ENCODE measurements at regions not wholly inside any gene's neighbourhood (a gene's known extent, or its start where the extent isn't known, plus 50 kb on each side); places are given as distances from the start of the nearest gene placed in this dataset.
"Not testable (repeated sequence)": the region's sequence is repeated elsewhere in the genome, so short reads cannot be mapped to it uniquely, and the experiment has no call there.

- DNase-seq (ENCODE audit: low read depth): peak; percentile 89
- peak overlapping the region; percentile 80 for H3K4me3 ChIP-seq (ENCODE audit: low read depth, low read length)
- TF ChIP-seq, protein P1, sequence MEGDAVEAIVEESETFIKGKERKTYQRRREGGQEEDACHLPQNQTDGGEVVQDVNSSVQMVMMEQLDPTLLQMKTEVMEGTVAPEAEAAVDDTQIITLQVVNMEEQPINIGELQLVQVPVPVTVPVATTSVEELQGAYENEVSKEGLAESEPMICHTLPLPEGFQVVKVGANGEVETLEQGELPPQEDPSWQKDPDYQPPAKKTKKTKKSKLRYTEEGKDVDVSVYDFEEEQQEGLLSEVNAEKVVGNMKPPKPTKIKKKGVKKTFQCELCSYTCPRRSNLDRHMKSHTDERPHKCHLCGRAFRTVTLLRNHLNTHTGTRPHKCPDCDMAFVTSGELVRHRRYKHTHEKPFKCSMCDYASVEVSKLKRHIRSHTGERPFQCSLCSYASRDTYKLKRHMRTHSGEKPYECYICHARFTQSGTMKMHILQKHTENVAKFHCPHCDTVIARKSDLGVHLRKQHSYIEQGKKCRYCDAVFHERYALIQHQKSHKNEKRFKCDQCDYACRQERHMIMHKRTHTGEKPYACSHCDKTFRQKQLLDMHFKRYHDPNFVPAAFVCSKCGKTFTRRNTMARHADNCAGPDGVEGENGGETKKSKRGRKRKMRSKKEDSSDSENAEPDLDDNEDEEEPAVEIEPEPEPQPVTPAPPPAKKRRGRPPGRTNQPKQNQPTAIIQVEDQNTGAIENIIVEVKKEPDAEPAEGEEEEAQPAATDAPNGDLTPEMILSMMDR (conservative IDR thresholded peaks at IDR 0.05; ENCODE audit: low read depth, low read length): no peak
Observed at GRCh38 chrX:55160685-55161552, 59.2 kb upstream of the PAGE5 start.

- peak overlapping the region; percentile 80 for H3K4me3 ChIP-seq (ENCODE audit: low read depth, low read length)
- TF ChIP-seq, protein P1 (conservative IDR thresholded peaks at IDR 0.05; ENCODE audit: low read depth, low read length): no peak
- no peak for DNase-seq (ENCODE audit: low read depth)
Observed at GRCh38 chrX:55161581-55161980, 58.6 kb upstream of the PAGE5 start.

GRCh38 chrX:55163171-55163570, 57.0 kb upstream of the PAGE5 start:
- H3K4me3 ChIP-seq (ENCODE audit: low read depth, low read length): no peak overlapping the region
- TF ChIP-seq, protein P1 (conservative IDR thresholded peaks at IDR 0.05; ENCODE audit: low read depth, low read length): no peak
- no peak for DNase-seq (ENCODE audit: low read depth)

GRCh38 chrX:55165026-55165425, 55.1 kb upstream of the PAGE5 start:
- DNase-seq (ENCODE audit: low read depth); H3K4me3 ChIP-seq (ENCODE audit: low read depth, low read length): not testable (repeated sequence)

DNA sequence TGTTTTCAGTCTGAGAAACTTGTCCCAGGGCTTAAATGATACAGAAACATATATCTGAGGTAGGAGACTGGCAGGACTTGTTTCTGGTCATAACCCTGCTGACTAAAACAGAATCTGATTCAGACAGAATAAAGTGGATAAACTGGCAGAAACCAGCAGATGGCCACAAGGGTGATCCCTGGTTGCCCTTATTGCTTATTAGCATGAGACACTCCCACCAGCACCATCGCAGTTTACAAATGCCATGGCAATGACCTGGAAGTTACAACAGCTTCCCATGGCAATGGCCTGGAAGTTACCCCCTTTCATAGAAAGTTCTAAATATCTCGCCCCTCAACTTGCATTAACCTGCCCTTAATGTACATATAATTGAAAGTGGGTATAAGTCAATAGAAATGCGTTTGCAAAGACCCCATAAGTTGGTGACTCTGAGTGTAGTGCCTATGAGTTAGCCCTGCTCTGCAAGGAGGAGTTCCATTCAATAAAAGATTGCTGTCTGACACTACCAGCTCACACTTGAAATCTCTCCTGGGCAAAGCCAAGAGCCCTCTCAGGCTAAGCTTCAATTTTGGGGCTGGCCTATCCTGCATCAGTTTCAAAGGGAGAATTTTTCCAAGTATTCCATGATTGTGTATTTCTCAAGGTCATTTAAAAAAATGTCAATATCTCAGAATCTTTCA, 52.9 kb upstream of the PAGE5 start:
- TF ChIP-seq, protein P1 (conservative IDR thresholded peaks at IDR 0.05; ENCODE audit: low read depth, low read length): no peak
- H3K4me3 ChIP-seq (ENCODE audit: low read depth, low read length): no peak overlapping the region
- no peak for DNase-seq (ENCODE audit: low read depth)

- DNase-seq (ENCODE audit: low read depth): no peak
- no peak overlapping the region for H3K4me3 ChIP-seq (ENCODE audit: low read depth, low read length)
- TF ChIP-seq, protein P1 (conservative IDR thresholded peaks at IDR 0.05; ENCODE audit: low read depth, low read length): no peak
Observed at GRCh38 chrX:55167901-55168300, 52.2 kb upstream of the PAGE5 start.

DNA sequence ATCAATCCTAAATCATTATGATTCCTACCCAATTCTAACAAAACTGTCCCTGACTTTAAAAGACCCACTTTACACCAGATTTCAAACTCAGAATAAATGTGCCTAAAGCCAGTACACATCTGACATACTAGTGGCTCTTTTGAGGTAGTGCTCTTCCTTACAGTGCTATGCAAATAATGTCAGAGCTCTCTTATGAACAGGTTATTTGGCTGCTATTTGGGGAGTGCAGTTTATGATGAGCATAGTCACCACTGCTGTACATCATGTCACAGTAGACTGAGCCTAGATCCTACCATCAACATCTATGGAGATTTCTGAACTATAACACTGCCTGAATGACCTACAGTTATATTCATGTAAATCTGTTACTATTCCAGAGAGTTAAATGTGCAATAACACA, 50.4 kb upstream of the PAGE5 start:
- DNase-seq (ENCODE audit: low read depth): no peak
- TF ChIP-seq, protein P1 (conservative IDR thresholded peaks at IDR 0.05; ENCODE audit: low read depth, low read length): no peak
- no peak overlapping the region for H3K4me3 ChIP-seq (ENCODE audit: low read depth, low read length)
